B cell (primary cell): ENCODE measurements at regions not wholly inside any gene's neighbourhood (a gene's known extent, or its start where the extent isn't known, plus 50 kb on each side); places are given as distances from the start of the nearest gene placed in this dataset.

Source experiments
- ATAC-seq: fragments of 200-7000 bp; cut with Tn5 transposase; one replicate; pipeline ENCODE4 v1.10.0; 2021; ENCODE audit warnings: low read depth, mild to moderate bottlenecking, moderate number of reproducible peaks, moderate library complexity
- CTCF ChIA-PET: fragments of 350-600 bp; sonication (Branson Sonifier 250); formaldehyde crosslinking; loops from one replicate; lab custom pipeline; 2021; ENCODE audit warnings: antibody characterized with exemption, inconsistent platforms; lab: Charles Lee
- POLR2A ChIA-PET: fragments of 350-600 bp; sonication (Branson Sonifier 250); formaldehyde crosslinking; loops from one replicate; lab custom pipeline; 2021; ENCODE audit warnings: antibody characterized with exemption; lab: Charles Lee
- DNase-seq: peaks from one replicate; pipeline ENCODE4 v3.0.0; 2013
- H2AFZ ChIP-seq: 2 replicates; pipeline ENCODE4 v1.6.1; 2012; ENCODE audit warnings: mild to moderate bottlenecking, low read depth, low read length; ENCODE audit not compliant: insufficient read depth, poor library complexity, severe bottlenecking
- H3K27ac ChIP-seq, 2 donors: 1 replicate in 1 of 2; 2 replicates in 1 of 2; pipeline ENCODE4 v1.5.1; 2012 to 2013; ENCODE audit warnings: low read length in 2 of 2, mild to moderate bottlenecking in 2 of 2, moderate library complexity in 1 of 2
- H3K27me3 ChIP-seq, 4 experiments: fragments of 200-600 bp in 1 of 4; sonication (generic) in 1 of 4; replicated peaks in 1 of 4; 1 replicate in 2 of 4; 2 replicates in 2 of 4; pipeline versions ENCODE4 v1.6.1 to v1.7.0; 2013 to 2016; ENCODE audit warnings: low read length in 3 of 4, mild to moderate bottlenecking in 2 of 4, mixed read lengths in 1 of 4, moderate library complexity in 1 of 4; ENCODE audit not compliant: insufficient read depth in 4 of 4, control insufficient read depth in 3 of 4; ENCODE audit errors: control extremely low read depth in 1 of 4
- H3K36me3 ChIP-seq, 2 experiments: replicated peaks in 1 of 2; 1 replicate in 1 of 2; 2 replicates in 1 of 2; pipeline versions ENCODE4 v1.6.1 to v1.7.1; 2013; ENCODE audit warnings: low read length in 1 of 2; ENCODE audit not compliant: insufficient read depth in 2 of 2, control insufficient read depth in 1 of 2; ENCODE audit errors: control extremely low read depth in 1 of 2, extremely low read depth in 1 of 2
- H3K4me1 ChIP-seq, 2 donors: fragments of 200-600 bp in 1 of 2; sonication (generic) in 1 of 2; 1 replicate in 1 of 2; 2 replicates in 1 of 2; pipeline versions ENCODE4 v1.5.1 to v1.6.1; 2013 to 2017; ENCODE audit warnings: low read length in 2 of 2; ENCODE audit not compliant: control insufficient read depth in 2 of 2, insufficient read depth in 2 of 2
- H3K4me2 ChIP-seq: replicated peaks from 2 replicates; pipeline ENCODE3; 2012; ENCODE audit warnings: mild to moderate bottlenecking, low read depth, low read length; ENCODE audit not compliant: poor library complexity, severe bottlenecking
- H3K4me3 ChIP-seq, 5 experiments: fragments of 200-600 bp in 1 of 5; sonication (generic) in 1 of 5; 1 replicate in 3 of 5; 2 replicates in 2 of 5; pipeline versions ENCODE4 v1.5.1 to v1.7.0; 2011 to 2016; ENCODE audit warnings: low read length in 4 of 5, mild to moderate bottlenecking in 4 of 5, low read depth in 2 of 5, control low read depth in 1 of 5, moderate library complexity in 1 of 5; ENCODE audit not compliant: insufficient read depth in 1 of 5; ENCODE audit errors: control extremely low read depth in 1 of 5, extremely low read depth in 1 of 5
- H3K79me2 ChIP-seq: fragments of 200-600 bp; sonication (generic); one replicate; pipeline ENCODE4 v1.6.0; 2016; ENCODE audit warnings: low read length; ENCODE audit not compliant: control insufficient read depth, insufficient read depth
- H3K9ac ChIP-seq: fragments of 200-600 bp; sonication (generic); 2 replicates; pipeline ENCODE4 v1.6.1; 2017; ENCODE audit warnings: mild to moderate bottlenecking, low read length, moderate library complexity
- H3K9me3 ChIP-seq, 3 donors: one replicate each; pipeline versions ENCODE4 v1.6.1 to v1.7.1; 2013; ENCODE audit warnings: low read length in 2 of 3; ENCODE audit not compliant: control insufficient read depth in 2 of 3, insufficient read depth in 1 of 3; ENCODE audit errors: control extremely low read depth in 1 of 3
- H4K20me1 ChIP-seq: 2 replicates; pipeline ENCODE4 v1.6.0; 2012; ENCODE audit warnings: mild to moderate bottlenecking, low read length; ENCODE audit not compliant: insufficient read depth, control insufficient read depth, poor library complexity, severe bottlenecking
- H3K27ac Mint-ChIP-seq: one replicate; pipeline ENCODE4 v1.8.0; 2021; ENCODE audit warnings: mixed read lengths
- H3K27me3 Mint-ChIP-seq: one replicate; pipeline ENCODE4 v1.8.0; 2021; ENCODE audit warnings: mixed read lengths
- H3K4me1 Mint-ChIP-seq: one replicate; pipeline ENCODE4 v1.8.0; 2021; ENCODE audit warnings: mixed read lengths
- H3K4me3 Mint-ChIP-seq: one replicate; pipeline ENCODE4 v1.8.0; 2021; ENCODE audit warnings: mixed read lengths
- H3K9me3 Mint-ChIP-seq: one replicate; pipeline ENCODE4 v1.8.0; 2022; ENCODE audit warnings: mixed read lengths; ENCODE audit not compliant: insufficient read depth
- EZH2 ChIP-seq: IDR thresholded peaks from 2 replicates; pipeline ENCODE4 v1.6.1; 2012; ENCODE audit warnings: borderline replicate concordance, low read depth, mild to moderate bottlenecking, moderate library complexity, low read length; ENCODE audit not compliant: insufficient read depth, poor library complexity, severe bottlenecking
- WGBS: methylation state at CpG from one replicate; pipeline ENCODE4 v1.1.5; 2013; ENCODE audit warnings: missing lambda C conversion rate; ENCODE audit not compliant: insufficient coverage; 5-methylcytosine and 5-hydroxymethylcytosine counted together
- intact Hi-C: fragments of 100-400 bp; cut with micrococcal nuclease; formaldehyde crosslinking; loops from one replicate; pipeline ENCODE4 v1.10.0; 2022
- TF ChIP-seq, protein P1 (sequence below): fragments of 200-600 bp; IDR thresholded peaks from one replicate; pipeline ENCODE4 v1.8.0; 2022; ENCODE audit warnings: antibody characterized with exemption, mild to moderate bottlenecking

- POLR2A ChIA-PET: no interaction called here
- Histone ChIP-seq H3K4me2 (no peak overlapping the region), H3K4me3 (no peak overlapping the region), H3K27me3 (peaks cover 0 to 6% (median 0%) of the 10 kb centered on the region in 4 experiments), H2AFZ (no peak overlapping the region), H3K36me3 (no peaks in the 10 kb centered on the region), H3K4me1 (no peaks in the 10 kb centered on the region), H4K20me1 (no peaks in the 10 kb centered on the region), H3K79me2 (no peaks in the 10 kb centered on the region), H3K9ac (no peak overlapping the region), H3K9me3 (no peaks in the 10 kb centered on the region), H3K27ac (no peak overlapping the region)
- Mint-ChIP-seq H3K27ac (no peak overlapping the region), H3K4me3 (no peak overlapping the region), H3K27me3 (peaks cover 4% of the 10 kb centered on the region), H3K9me3 (no peaks in the 10 kb centered on the region), H3K4me1 (no peaks in the 10 kb centered on the region)
- 80% methylated on average over 1 of the region's 8 CpGs for WGBS
- CTCF ChIA-PET: no interaction called here
- DNase-seq (no peak), ATAC-seq (no peak)
- intact Hi-C loops: loop anchor here (5.0 kb wide), 1 partner anchor 1298 kb away; no protein-coding TSS in a partner anchor
- TF ChIP-seq, protein P1, sequence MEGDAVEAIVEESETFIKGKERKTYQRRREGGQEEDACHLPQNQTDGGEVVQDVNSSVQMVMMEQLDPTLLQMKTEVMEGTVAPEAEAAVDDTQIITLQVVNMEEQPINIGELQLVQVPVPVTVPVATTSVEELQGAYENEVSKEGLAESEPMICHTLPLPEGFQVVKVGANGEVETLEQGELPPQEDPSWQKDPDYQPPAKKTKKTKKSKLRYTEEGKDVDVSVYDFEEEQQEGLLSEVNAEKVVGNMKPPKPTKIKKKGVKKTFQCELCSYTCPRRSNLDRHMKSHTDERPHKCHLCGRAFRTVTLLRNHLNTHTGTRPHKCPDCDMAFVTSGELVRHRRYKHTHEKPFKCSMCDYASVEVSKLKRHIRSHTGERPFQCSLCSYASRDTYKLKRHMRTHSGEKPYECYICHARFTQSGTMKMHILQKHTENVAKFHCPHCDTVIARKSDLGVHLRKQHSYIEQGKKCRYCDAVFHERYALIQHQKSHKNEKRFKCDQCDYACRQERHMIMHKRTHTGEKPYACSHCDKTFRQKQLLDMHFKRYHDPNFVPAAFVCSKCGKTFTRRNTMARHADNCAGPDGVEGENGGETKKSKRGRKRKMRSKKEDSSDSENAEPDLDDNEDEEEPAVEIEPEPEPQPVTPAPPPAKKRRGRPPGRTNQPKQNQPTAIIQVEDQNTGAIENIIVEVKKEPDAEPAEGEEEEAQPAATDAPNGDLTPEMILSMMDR: no peak
- no peak for TF ChIP-seq EZH2
These were observed 86.7 kb downstream of the OR13H1 start for GRCh38 chrX:131630534-131630933.

DNA sequence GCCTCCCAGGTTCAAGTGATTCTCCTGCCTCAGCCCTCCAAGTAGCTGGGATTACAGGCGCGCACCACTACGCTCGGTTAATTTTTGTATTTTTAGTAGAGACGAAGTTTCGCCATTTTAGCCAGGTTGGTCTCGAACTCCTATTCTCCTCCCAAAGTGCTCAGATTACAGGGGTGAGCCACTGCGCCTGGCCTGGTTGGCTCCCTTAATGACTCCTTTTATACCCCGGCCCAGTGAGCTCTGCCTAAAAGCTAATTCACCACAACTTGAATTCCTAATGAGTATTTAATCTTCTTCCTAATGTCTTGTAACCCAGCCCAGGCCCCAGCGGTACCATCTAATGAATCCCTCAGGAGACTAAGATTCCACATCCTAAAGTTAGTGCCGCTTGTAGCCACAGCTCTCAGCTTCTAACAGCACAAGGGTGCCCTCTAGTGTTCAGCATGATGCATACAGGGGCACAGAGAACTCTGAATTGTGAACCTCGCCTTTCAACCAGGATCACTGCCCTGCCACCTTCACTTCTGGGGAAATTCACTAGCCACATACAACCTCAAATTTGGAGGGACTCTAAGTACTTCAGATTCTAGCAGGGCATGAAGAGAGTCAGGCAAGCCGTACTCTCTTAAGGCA lies 89.5 kb downstream of the OR13H1 start:
- Histone ChIP-seq H3K4me2 (no peak overlapping the region), H3K36me3 (no peaks in the 10 kb centered on the region), H3K27ac (no peak overlapping the region), H3K27me3 (no peaks in the 10 kb centered on the region), H4K20me1 (no peaks in the 10 kb centered on the region), H3K4me1 (no peaks in the 10 kb centered on the region), H2AFZ (no peak overlapping the region), H3K4me3 (no peak overlapping the region), H3K9ac (no peak overlapping the region), H3K9me3 (no peaks in the 10 kb centered on the region), H3K79me2 (no peaks in the 10 kb centered on the region)
- CTCF ChIA-PET: interaction anchor here (1.2 kb wide), 1 partner anchor 11 kb away, joined by 3 read pairs; no protein-coding TSS in a partner anchor
- TF ChIP-seq, protein P1: peak; percentile 72
- no peak for TF ChIP-seq EZH2
- Mint-ChIP-seq H3K4me3 (no peak overlapping the region), H3K9me3 (no peaks in the 10 kb centered on the region), H3K4me1 (no peaks in the 10 kb centered on the region), H3K27ac (no peak overlapping the region), H3K27me3 (no peaks in the 10 kb centered on the region)
- intact Hi-C loops: loop anchor here (5.0 kb wide), 1 partner anchor 1301 kb away; no protein-coding TSS in a partner anchor
- 58% methylated on average over 6 of the region's 13 CpGs for WGBS
- POLR2A ChIA-PET: no interaction called here
- ATAC-seq (no peak), DNase-seq (peak; percentile 35)
